GM20431 (cell line): ENCODE measurements at regions not wholly inside any gene's neighbourhood (a gene's known extent, or its start where the extent isn't known, plus 50 kb on each side); places are given as distances from the start of the nearest gene placed in this dataset.

Experiments used
- in situ Hi-C: fragments of 300-500 bp; cut with MseI, MboI; formaldehyde crosslinking; loops from one replicate; pipeline ENCODE4 v1.15.0; 2020; ENCODE audit warnings: low sequenced_read_pairs; ENCODE audit not compliant: unreplicated experiment

GRCh38 chr13:99722931-99723330 lies 221.7 kb downstream of the TM9SF2 start:
- in situ Hi-C loops = no loop called here

- in situ Hi-C loops = no loop called here
Observed at GRCh38 chr13:99722338-99722818, 221.1 kb downstream of the TM9SF2 start.

GRCh38 chr13:99721606-99722337 lies 220.5 kb downstream of the TM9SF2 start:
- in situ Hi-C loops = no loop called here

GRCh38 chr13:99717959-99718674 lies 216.8 kb downstream of the TM9SF2 start:
- in situ Hi-C loops = no loop called here

- in situ Hi-C loops = no loop called here
Observed at GRCh38 chr13:99709134-99709533, 207.9 kb downstream of the TM9SF2 start.

GRCh38 chr13:99704390-99704789 lies 203.1 kb downstream of the TM9SF2 start:
- in situ Hi-C loops = no loop called here

- in situ Hi-C loops = no loop called here
Observed at GRCh38 chr13:99703908-99704307, 202.6 kb downstream of the TM9SF2 start.

GRCh38 chr13:99702687-99703319 lies 201.5 kb downstream of the TM9SF2 start:
- in situ Hi-C loops = no loop called here

GRCh38 chr13:99700468-99700867 lies 199.2 kb downstream of the TM9SF2 start:
- in situ Hi-C loops = no loop called here

GRCh38 chr13:99698816-99699099 lies 197.5 kb downstream of the TM9SF2 start:
- in situ Hi-C loops = no loop called here

- in situ Hi-C loops = no loop called here
Observed at GRCh38 chr13:99698010-99698815, 196.9 kb downstream of the TM9SF2 start.

GRCh38 chr13:99695857-99696256 lies 194.6 kb downstream of the TM9SF2 start:
- in situ Hi-C loops = no loop called here

GRCh38 chr13:99693852-99694611 lies 192.8 kb downstream of the TM9SF2 start:
- in situ Hi-C loops = no loop called here

- in situ Hi-C loops = no loop called here
Observed at GRCh38 chr13:99693351-99693750, 192.1 kb downstream of the TM9SF2 start.

GRCh38 chr13:99692854-99693253 lies 191.6 kb downstream of the TM9SF2 start:
- in situ Hi-C loops = no loop called here

- in situ Hi-C loops = no loop called here
Observed at GRCh38 chr13:99691552-99691951, 190.3 kb downstream of the TM9SF2 start.

- in situ Hi-C loops = no loop called here
Observed at GRCh38 chr13:99690426-99691174, 189.3 kb downstream of the TM9SF2 start.

- in situ Hi-C loops = no loop called here
Observed at GRCh38 chr13:99689955-99690354, 188.7 kb downstream of the TM9SF2 start.

GRCh38 chr13:99688776-99689175 lies 187.5 kb downstream of the TM9SF2 start:
- in situ Hi-C loops = no loop called here
